Activated naive CD4-positive, alpha-beta T cell (primary cell): ENCODE measurements at regions not wholly inside any gene's neighbourhood (a gene's known extent, or its start where the extent isn't known, plus 50 kb on each side); places are given as distances from the start of the nearest gene placed in this dataset.
"Not testable (repeated sequence)": the region's sequence is repeated elsewhere in the genome, so short reads cannot be mapped to it uniquely, and the experiment has no call there.

Experiments
- DNase-seq, 4 experiments: peaks; one replicate each; lab custom pipeline; 2025; lab: John Stamatoyannopoulos, UW

DNA sequence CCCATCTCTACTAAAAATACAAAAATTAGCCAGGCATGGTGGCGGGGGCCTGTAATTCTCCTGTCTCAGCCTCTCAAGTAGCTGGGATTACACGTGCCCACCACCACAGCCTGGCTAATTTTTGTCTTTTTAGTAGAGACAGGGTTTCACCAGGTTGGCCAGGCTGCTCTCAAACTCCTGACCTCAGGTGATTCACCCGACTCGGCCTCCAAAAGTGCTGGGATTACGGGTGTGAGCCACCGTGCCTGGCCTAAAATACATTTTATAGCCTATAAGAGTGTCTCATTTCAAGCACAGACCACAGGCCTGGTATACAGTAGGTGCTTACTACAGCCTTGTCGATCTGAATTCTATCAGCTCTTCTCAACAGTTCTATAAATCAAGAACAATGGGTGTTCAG, 139.5 kb upstream of the USP29 start:
- DNase-seq: not testable (repeated sequence)

DNA sequence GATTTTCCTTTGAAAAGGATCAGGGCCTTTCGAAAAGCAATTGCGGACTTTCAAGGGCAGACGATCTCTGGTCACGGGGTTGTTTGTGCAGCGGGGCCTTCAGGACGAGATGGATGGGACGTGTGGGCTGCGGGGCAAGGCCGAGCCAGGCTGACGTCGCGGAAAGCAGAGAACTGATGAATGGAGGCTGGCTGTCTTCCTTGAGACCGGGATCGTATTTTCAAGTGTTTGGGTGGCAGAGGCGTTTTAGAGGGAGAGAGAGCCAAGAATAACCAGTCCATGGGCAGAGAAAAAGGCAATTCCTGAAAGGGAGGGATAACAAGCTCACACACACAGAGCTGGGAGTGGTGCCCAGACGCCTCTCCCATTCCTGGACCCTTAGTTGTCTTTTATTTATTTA, 138.9 kb upstream of the USP29 start:
- DNase-seq: no peak

GRCh38 chr19:56981440-56981839, 138.3 kb upstream of the USP29 start:
- not testable (repeated sequence) for DNase-seq

- DNase-seq: no peak
Observed at GRCh38 chr19:56983171-56983570, 136.6 kb upstream of the USP29 start.

GRCh38 chr19:56983804-56984203, 136.0 kb upstream of the USP29 start:
- no peak for DNase-seq

- no peak for DNase-seq
Observed at GRCh38 chr19:56986386-56986785, 133.4 kb upstream of the USP29 start.

DNA sequence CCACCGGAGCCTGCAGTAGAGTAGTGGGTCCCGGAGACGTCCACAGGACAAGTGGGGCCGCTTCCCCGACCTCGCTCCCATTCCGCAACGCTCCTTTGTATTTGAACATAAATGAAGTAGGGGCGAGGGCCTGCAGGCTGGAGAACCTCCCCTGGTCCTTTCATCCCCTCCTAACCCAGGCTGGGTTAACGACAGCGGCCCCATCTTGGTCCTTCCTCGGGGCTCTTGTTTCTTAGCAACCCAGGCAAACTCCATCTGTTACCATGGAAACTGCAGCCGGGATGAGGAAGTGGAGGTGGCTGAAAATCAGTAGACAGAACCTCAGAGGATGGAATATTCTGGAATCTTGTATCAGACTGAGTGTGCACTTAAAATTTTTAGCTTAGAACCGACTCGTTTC, 132.6 kb upstream of the USP29 start:
- no peak for DNase-seq

DNA sequence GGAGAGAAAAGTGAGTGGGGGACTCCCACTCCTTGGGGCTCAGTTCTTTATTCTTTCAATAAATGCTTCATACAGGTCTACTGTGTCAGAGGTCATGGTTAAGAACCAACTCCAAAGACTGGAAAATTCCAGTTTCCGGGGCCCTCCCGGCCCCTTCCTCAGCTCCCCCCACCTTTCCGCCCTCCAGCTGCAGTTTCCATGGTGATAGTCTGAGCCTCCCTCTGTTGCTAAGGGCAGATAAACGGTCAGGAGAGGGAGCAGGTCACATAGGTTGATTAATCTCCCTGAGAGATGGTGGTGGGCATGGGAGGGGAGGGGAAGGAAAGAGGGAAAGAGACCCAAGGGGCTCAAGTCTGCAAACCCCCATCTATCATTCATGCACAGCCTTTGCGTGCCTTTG, 131.5 kb upstream of the USP29 start:
- DNase-seq: no peak

DNA sequence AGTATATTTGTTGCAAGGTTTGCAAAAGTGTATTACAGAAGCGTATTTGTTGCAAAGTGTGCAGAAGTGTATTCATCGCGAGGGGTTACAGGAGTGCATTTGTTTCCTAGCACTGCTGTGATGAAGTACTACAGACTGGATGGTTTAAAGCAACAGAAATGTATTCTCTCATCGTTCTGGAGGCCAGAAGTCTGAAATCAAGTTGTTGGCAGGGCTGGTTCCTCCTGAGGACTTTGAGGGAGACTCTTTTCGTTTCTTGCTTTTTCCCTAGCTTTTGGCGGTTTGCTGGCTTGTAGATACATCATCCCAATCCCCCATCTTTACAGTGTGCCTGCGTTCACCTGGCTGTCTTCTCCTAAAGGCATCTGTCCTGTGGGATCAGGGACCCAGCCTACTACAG, 127.9 kb upstream of the USP29 start:
- no peak for DNase-seq

GRCh38 chr19:56993851-56994250, 125.9 kb upstream of the USP29 start:
- DNase-seq: no peak

- DNase-seq: no peak
Observed at GRCh38 chr19:56994251-56995017, 125.4 kb upstream of the USP29 start.

DNA sequence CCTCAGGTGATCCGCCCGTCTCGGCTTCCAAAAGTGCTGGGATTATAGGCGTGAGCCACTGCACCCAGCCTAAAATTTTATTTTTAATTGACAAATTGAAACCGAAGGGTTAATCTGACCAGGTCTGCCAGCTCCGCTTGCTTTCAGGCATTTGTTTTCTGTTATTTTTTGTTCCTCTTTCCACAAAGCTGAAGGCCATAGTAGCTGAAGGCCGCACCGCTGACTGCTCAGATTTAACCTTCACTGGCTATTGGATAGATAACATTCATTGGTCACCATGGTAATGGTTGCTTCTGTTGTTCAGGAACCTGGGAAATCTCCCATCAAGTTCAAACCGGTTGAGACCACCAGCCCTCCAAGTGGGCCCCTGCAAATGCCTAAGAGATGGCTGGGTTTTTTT, 124.5 kb upstream of the USP29 start:
- no peak for DNase-seq

DNA sequence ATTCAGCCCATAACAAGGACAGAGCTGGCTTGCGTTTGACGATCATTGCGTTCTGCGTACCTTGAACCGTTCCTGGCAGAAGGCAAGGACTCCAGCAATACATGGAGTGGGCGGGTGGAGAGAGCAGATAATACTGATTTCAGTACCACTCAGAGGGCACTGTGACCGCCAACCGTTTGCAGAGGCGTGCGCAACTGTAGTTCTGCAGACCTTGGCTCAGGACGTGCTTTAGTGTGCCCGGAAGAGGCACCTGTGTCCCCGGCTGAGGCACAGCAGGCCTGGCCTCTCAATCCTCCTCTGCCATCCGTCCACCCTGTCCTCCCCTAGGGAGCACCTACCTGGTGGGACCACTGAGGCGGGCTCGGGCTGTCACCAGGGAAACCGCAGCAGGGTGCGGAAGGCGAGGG, 117.6 kb upstream of the USP29 start:
- DNase-seq: no peak

DNA sequence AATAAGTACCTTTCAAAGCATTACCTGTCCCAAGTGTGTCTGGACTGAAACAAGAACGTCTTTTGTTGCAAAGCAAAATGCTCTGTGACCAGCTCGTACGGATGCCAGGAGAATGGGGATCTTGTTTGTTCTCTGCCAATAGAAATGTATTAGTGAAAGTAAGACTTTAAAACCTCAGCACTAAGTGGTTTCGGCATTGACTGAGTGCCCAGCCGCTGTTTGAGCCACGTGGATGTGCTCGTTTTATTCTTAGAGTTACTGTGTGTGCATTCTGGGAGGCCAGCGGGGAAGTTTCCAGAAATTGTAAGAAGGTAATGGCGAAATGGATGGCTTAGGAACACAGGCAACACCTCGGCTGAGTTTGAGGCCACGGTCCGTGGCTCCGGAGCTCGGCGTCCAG, 117.1 kb upstream of the USP29 start:
- no peak for DNase-seq

- DNase-seq: no peak
Observed at GRCh38 chr19:57004418-57004817, 115.4 kb upstream of the USP29 start.

DNA sequence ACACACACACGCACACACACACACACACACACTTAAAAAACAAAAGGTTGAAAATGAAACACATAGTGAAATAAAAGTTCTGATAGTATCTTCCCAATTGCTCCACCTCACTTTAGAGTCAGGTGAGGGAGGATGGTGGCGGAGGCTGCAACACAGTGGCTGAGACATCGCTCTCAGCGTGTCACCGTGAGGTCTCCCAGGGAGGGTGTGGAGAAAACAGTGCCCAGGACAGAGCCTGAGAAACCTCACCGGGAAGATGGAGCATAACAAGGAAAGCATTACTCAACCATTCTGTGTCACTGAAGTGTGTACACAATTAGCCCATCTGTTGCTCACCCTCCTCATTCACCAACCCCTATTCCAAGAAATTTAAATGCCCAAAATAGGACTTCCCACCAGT, 111.4 kb upstream of the USP29 start:
- DNase-seq: no peak

GRCh38 chr19:57010541-57010940, 109.2 kb upstream of the USP29 start:
- DNase-seq: no peak

DNA sequence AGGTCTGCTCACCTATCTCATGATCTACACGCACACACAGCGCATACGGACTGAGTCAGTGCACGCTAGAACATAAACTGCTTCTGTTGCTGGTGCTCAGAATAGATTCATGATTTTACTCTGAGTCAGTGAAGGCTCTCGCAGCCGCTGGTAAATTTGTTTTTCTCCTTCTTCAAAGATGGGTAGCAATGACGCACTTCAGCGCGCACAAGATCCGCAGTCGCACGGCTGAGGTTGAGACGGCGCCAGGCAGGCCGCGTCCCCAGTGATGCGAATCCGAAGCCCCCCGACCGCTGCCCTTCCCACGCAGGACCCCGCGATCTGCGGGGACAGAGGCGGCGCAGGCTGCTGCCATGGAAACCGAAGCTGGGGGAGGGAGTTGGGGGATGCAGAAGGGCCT, 103.7 kb upstream of the USP29 start:
- DNase-seq: no peak

- DNase-seq: no peak
Observed at GRCh38 chr19:57016491-57016890, 103.3 kb upstream of the USP29 start.

DNA sequence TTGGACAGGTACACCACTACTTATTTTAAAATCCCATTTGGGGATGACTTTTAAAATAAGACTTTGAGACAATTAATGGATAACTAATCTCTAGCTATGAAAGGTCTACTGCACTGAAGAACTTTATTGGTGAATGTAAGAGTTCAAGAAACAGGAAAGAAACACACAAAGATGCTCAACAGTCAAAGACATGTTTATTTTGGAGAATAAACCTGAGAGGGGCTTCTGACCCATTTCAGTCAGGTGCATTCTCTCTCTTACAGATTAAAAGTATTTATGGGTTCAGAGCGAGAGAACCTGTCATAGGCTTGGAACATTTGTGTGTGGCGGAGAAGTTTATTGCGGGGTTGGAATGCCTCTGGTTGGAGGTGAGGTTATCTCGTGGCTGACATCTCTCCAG, 94.3 kb upstream of the USP29 start:
- DNase-seq: no peak

GRCh38 chr19:57026476-57026875, 93.3 kb upstream of the USP29 start:
- DNase-seq: no peak

DNA sequence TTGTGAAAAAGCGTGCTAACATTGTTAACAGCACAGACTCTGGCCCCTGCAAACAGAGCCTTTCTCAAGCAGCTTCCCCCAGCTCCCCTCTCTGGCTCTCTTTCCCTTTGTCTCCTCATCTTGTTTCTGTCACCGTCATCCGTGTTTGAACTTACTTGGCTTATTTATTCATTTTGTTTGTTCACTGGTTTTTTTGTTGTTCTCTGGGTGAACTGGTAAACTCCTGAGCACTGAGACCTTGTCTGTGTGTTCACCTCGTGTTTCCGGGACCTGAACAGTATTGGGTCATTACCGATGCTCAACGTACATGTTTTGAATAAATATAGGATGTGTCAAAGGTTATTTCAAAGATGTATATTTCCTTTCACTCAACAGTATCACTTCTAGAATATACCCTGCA, 92.4 kb upstream of the USP29 start:
- no peak for DNase-seq

- DNase-seq: no peak
Observed at GRCh38 chr19:57028804-57029525, 90.8 kb upstream of the USP29 start.

DNA sequence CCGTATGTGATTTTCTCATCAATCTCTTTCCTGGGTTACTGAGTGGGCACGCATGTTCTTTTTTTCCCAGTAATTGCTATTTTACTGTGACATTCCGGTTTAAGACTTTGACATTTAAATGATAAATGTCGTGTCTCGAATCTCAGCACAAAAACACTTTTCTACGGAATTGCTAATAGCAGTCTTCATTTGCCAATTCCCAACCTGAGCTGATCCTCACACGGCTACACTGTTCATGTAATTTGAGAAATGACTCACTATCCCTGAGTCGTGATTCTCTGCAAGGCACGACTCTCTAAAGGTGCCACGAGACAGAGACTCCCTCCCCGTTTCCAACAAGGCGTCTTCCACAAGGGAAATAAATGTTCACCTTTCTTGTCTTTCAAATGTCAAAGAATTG, 88.7 kb upstream of the USP29 start:
- no peak for DNase-seq
